ENCODE measurements at regions not wholly inside any gene's neighbourhood (a gene's known extent, or its start where the extent isn't known, plus 50 kb on each side); places are given as distances from the start of the nearest gene placed in this dataset.
A peak's percentile ranks its signal among the peaks of the same experiment; 100 is the strongest.

DNA sequence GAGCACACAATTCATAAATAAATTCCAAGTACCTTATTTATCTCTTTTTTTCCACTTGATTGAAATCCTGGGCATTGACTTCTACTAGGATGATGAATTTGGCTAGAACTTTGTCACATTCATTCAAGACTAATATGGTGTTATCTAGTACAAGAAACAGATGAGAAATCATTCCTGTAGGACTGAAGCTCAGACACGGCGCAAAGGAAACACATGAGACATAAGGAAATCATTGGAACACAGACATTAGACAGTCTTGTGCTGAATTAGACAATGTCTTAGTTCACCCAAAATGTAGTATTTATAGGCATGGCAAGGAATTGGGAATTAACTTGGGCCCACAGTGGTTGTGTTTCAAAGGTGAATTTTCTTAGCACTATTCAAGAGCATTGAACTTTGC, 305.7 kb downstream of the SETD4 start:
- no peak for DNase-seq (ENCODE audit: low spot score)
- TF ChIP-seq, protein P1, sequence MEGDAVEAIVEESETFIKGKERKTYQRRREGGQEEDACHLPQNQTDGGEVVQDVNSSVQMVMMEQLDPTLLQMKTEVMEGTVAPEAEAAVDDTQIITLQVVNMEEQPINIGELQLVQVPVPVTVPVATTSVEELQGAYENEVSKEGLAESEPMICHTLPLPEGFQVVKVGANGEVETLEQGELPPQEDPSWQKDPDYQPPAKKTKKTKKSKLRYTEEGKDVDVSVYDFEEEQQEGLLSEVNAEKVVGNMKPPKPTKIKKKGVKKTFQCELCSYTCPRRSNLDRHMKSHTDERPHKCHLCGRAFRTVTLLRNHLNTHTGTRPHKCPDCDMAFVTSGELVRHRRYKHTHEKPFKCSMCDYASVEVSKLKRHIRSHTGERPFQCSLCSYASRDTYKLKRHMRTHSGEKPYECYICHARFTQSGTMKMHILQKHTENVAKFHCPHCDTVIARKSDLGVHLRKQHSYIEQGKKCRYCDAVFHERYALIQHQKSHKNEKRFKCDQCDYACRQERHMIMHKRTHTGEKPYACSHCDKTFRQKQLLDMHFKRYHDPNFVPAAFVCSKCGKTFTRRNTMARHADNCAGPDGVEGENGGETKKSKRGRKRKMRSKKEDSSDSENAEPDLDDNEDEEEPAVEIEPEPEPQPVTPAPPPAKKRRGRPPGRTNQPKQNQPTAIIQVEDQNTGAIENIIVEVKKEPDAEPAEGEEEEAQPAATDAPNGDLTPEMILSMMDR (IDR thresholded peaks at IDR 0.05), result no peak
- ATAC-seq (ENCODE audit: low FRiP score), result no peak

DNA sequence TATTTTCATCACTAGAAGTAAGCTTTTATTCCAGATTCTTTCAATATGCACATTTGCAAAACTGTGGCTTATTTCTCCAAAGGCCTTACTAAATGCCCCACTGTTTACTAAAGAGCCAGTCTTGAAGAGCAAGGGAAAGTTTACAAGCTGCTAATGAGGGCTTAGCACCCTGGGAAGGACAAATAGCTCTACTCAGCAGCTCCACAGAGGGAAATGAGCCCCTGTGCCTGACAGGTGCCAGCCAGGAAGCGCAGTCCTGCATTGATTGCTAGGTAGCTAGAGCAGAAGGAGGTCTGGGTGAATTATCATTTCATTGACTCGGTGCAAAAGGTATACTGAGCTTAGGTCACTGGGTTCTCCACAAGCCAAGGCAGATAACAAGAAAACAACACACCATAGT, 307.0 kb downstream of the SETD4 start:
- DNase-seq (ENCODE audit: low spot score), result no peak
- TF ChIP-seq, protein P1 (IDR thresholded peaks at IDR 0.05), result no peak
- ATAC-seq (ENCODE audit: low FRiP score), result no peak

DNA sequence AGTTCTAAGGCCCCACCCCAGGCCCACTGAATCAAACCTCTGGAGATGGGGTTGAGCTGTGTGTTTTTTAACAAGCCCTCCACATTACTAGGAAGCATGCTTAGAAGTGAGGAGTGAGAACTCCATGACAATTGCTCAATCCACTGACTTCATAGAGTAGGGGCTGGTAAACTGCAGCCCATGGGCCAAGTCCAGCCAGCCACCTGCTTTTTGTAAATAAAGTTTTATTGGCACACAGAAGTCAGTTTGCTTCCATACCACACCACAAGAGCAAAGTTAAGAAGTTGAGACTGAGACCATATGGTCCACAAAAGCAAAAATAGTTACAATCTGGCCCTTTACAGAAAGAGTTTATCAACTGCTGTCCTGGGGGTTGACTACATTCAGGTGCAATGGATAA, 309.2 kb downstream of the SETD4 start:
- no peak for DNase-seq (ENCODE audit: low spot score)
- TF ChIP-seq, protein P1 (IDR thresholded peaks at IDR 0.05), result no peak
- ATAC-seq (ENCODE audit: low FRiP score), result no peak

DNA sequence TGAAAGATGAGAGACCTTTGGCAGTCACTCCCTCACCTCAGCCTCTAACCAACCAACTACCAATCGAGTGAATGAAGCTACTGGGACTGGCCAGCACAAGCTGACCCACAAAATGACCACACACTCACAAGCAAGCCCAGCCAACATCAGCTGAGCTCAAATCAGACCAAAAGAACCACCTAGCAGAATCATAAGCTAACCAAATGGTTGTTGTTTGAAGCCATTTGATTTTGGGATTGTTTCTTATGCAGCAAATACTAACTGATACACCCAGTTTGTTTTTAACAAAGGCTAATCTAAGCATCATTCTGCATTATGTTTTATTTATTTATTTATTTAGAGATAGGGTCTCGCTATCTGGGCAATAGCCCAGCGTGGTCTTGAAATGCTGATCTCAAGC, 310.4 kb downstream of the SETD4 start:
- DNase-seq (ENCODE audit: low spot score) (no peak), ATAC-seq (ENCODE audit: low FRiP score) (no peak)
- TF ChIP-seq, protein P1 (IDR thresholded peaks at IDR 0.05), result no peak

DNA sequence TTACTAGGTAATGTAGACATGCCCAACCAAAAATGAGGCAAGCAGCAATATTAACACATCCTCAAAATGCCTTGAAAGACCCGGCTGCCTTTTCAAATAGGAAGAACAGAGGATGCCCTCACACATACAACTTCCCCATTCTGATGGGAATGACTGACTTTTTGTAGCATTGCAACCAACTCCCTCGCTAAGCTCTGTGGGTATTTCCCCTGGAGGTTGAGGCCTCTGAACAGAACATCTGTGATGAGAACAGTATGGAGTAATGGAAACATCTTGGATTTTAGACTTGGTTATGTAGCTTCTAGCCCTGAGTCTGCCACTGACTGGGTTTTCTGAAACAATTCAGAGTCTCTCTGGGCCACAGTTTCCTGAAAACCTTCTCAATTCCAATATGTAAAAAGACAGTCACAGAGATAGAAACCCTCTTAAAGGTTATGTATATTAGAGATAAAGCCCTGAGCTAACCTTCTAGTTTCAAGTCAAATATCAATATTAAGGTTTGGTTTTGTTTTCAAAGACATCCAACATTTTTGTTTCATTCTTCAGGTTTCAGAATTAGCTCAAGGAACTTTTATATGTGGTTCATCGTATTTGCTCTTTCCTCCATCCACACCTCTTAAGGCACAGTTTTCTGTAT, 311.5 kb downstream of the SETD4 start:
- DNase-seq (ENCODE audit: low spot score) (no peak), ATAC-seq (ENCODE audit: low FRiP score) (no peak)
- TF ChIP-seq, protein P1 (IDR thresholded peaks at IDR 0.05), result no peak

DNA sequence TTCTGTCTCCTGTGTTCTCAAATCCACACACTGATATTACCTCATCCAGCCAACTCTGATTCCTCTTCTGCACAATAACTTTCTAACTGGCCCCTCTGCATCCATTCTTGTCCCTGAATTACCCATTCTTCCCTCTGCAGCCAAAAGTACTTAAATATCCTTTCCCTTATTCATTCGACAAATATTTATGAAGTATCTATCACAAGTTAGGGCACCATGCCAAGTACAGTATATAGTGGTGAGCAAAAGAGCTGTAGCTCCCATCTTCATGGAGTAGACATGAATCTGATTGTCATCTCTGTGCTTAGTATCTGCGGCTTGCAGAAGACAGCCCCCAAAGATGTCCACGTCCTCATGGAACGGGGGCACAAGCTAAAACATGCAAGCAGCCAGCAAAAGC, 316.8 kb downstream of the SETD4 start:
- ATAC-seq (ENCODE audit: low FRiP score) (no peak), DNase-seq (ENCODE audit: low spot score) (no peak)
- TF ChIP-seq, protein P1 (IDR thresholded peaks at IDR 0.05), result no peak

DNA sequence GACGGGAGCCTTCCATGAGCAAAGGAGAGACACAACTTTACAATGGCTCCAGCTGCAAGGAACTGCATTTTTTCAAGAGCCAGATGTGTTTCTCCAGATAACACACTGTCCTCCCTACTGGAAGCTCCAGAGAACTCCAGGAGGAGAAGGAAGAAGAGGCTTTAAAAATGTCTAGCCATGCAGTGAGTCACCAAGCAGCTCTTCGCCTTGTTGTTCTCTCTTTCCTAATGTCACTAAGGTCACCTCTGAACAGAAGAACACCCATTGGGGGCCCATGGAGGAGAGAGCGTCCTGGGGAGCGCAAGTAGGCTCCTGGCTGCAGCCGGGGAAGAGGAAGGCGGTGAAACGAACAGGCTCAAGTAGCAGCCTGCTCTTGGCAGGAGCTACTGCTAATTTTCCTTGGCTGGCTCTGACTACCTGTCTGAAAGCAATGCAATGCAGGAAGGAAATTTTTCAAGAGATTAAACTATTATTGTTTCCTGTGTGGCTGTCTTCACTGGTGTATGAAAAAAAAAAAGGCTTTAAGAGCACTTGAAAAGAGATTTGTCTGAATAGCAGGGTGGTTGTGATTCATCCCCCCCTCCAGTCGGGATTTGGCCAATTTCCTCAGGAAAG, 321.9 kb downstream of the SETD4 start:
- DNase-seq (ENCODE audit: low spot score), result no peak
- ATAC-seq (ENCODE audit: low FRiP score), result peak; percentile 51
- TF ChIP-seq, protein P1 (IDR thresholded peaks at IDR 0.05), result no peak
